MCF 10A (cell line): ENCODE measurements at regions not wholly inside any gene's neighbourhood (a gene's known extent, or its start where the extent isn't known, plus 50 kb on each side); places are given as distances from the start of the nearest gene placed in this dataset.

ENCODE experiments used
- BruUV-seq: library from RNA; stranded (reverse); fragments of 400-500 nt; replicated peaks from 2 replicates; lab custom pipeline; 2021; lab: Mats Ljungman, UMichigan
- CTCF ChIA-PET: fragments of 300-600 bp; sonication (Branson Sonifier 250); formaldehyde crosslinking; extraction: SDS; loops from one replicate; lab custom pipeline; 2021; ENCODE audit warnings: antibody characterized with exemption, inconsistent platforms; lab: Yijun Ruan, JAX
- POLR2A ChIA-PET: fragments of 300-600, 350-650 bp; sonication (Branson Sonifier 250); formaldehyde crosslinking; extraction: SDS; loops from one replicate; lab custom pipeline; 2020; ENCODE audit warnings: antibody characterized with exemption, inconsistent platforms; lab: Yijun Ruan, JAX
- DNase-seq: peaks from one replicate; pipeline ENCODE4 v3.0.0-alpha.2; 2018; ENCODE audit not compliant: unreplicated experiment
- H3K27ac Mint-ChIP-seq: one replicate; pipeline ENCODE4 v1.8.0; 2022; ENCODE audit warnings: mild to moderate bottlenecking, low read depth, mixed read lengths; ENCODE audit not compliant: unreplicated experiment
- H3K27me3 Mint-ChIP-seq: one replicate; pipeline ENCODE4 v1.8.0; 2022; ENCODE audit warnings: mixed read lengths; ENCODE audit not compliant: insufficient read depth, unreplicated experiment
- H3K36me3 Mint-ChIP-seq: one replicate; pipeline ENCODE4 v1.8.0; 2022; ENCODE audit warnings: mild to moderate bottlenecking, moderate library complexity, mixed read lengths; ENCODE audit not compliant: insufficient read depth, unreplicated experiment
- H3K4me1 Mint-ChIP-seq: one replicate; pipeline ENCODE4 v1.8.0; 2022; ENCODE audit warnings: mixed read lengths; ENCODE audit not compliant: insufficient read depth, unreplicated experiment
- H3K4me3 Mint-ChIP-seq: one replicate; pipeline ENCODE4 v1.8.0; 2022; ENCODE audit warnings: mild to moderate bottlenecking, moderate library complexity, mixed read lengths; ENCODE audit not compliant: unreplicated experiment
- H3K9me3 Mint-ChIP-seq: one replicate; pipeline ENCODE4 v1.8.0; 2022; ENCODE audit warnings: mixed read lengths; ENCODE audit not compliant: unreplicated experiment
- CTCF ChIP-seq: fragments of 200-600 bp; IDR thresholded peaks from one replicate; pipeline ENCODE4 v1.8.0; 2022; ENCODE audit warnings: antibody characterized with exemption, mild to moderate bottlenecking; ENCODE audit not compliant: unreplicated experiment
- intact Hi-C: fragments of 100-400 bp; cut with micrococcal nuclease; formaldehyde crosslinking; loops from 2 replicates; pipeline ENCODE4 v1.14.1; 2022

- DNase-seq, result no peak
- BruUV-seq, result no TSS peak
- ChIA-PET POLR2A (interaction anchor here (1.2 kb wide), 1 partner anchor 50 kb away, joined by 3 read pairs; no protein-coding TSS in a partner anchor), CTCF (interaction anchor here (0.6 to 1.2 kb wide), 2 partner anchors 53 to 831 kb away, joined by 4 to 5 read pairs; no protein-coding TSS in a partner anchor)
- Mint-ChIP-seq H3K27ac (no peak overlapping the region), H3K4me1 (peaks cover 18% of the 10 kb centered on the region), H3K36me3 (no peaks in the 10 kb centered on the region), H3K27me3 (no peaks in the 10 kb centered on the region), H3K4me3 (no peak overlapping the region), H3K9me3 (no peaks in the 10 kb centered on the region)
- intact Hi-C loops, result no loop called here
- TF ChIP-seq CTCF, result no peak
Measured at GRCh38 chr7:47636433-47637175, 54.7 kb upstream of the TNS3 start.

DNA sequence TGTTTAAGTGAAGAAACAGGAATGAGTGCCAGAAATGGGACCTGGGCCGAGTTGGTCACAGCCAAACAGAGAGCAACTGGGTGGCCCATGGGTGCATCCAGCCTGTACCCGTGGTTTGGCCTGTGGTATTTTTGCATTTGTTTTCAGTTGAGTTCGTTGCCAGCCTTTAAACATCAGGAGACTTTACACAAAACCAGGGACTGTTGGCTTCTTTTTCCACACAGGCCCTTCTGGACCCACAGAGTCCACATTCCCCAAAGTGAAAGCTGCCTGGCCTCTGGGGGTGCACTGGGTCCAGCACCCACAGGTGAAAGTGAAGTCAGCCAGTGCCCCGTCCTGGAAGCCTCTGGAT, 54.1 kb upstream of the TNS3 start:
- Mint-ChIP-seq H3K27ac (no peak overlapping the region), H3K9me3 (no peaks in the 10 kb centered on the region), H3K36me3 (no peaks in the 10 kb centered on the region), H3K27me3 (no peaks in the 10 kb centered on the region), H3K4me1 (peaks cover 18% of the 10 kb centered on the region), H3K4me3 (no peak overlapping the region)
- POLR2A ChIA-PET, result interaction anchor here (1.2 kb wide), 1 partner anchor 49 kb away, joined by 3 read pairs; no protein-coding TSS in a partner anchor
- no peak for DNase-seq
- TF ChIP-seq CTCF, result no peak
- no TSS peak for BruUV-seq
- CTCF ChIA-PET, result interaction anchor here (0.6 to 1.2 kb wide), 2 partner anchors 52 to 832 kb away, joined by 4 to 5 read pairs; no protein-coding TSS in a partner anchor
- intact Hi-C loops, result no loop called here

DNA sequence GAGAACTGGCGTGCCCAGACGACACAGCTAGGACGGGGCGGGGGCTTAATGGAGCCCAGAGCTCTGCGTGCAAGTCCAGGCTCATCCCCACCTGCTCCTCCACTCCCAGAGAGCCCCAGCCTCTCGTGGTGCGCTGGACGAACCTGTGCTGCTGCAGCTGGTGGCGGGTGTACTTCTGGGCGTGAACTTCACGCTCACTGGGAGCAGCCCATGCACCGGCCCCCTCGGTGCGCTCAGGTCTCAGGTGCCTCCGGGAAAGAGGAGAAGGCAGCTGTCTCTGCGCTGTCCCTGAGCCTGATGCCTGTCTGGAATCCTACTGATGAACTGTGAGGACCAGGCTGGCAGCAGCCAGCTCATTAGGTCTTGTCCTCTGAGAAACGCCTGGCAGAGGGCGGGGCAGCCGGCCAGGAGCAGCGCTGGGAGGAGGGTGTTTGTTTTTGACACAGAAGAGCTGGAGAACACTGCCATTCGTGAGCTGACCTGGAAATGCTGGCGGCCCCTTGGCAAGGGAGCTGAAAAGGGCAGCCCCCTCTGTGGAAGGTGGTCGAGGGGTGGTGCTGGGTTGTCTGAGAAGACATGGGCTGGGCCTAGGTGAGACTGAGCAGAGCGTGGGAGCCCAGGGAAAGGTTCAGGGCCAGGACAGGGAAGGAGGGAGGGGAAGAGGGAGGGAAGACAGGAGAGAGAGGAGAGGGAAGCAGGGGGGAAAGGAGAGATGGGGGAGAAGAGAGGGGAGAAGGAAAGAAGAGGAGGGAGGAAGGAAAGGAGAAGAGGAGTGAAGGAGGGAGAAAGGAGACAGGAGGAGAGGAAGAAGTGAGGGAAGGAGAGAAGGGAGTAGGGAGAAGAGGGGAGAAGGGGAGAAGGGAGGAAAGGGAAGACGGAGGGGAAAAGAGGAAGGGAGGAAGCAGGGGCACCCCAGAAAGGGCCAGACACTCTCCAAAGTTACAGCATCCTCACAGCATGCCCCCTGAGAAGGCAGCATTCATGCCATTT, 53.5 kb upstream of the TNS3 start:
- intact Hi-C loops, result no loop called here
- peak overlapping the region; percentile 61 for H3K4me3 Mint-ChIP-seq
- BruUV-seq, result no TSS peak

More for the DNA sequence above, 53.5 kb upstream of the TNS3 start:
- ChIA-PET CTCF (interaction anchor here (0.6 to 1.2 kb wide), 5 partner anchors 10 to 137 kb away, joined by 3 to 4 read pairs (median 3); no protein-coding TSS in a partner anchor), POLR2A (interaction anchor here (0.6 to 2.7 kb wide), 16 partner anchors 9 to 184 kb away, joined by 3 to 14 read pairs (median 4); partner anchors contain the start of gene TNS3)
- H3K27me3 Mint-ChIP-seq, result no peaks in the 10 kb centered on the region
- peaks cover 13% of the 10 kb centered on the region for H3K4me1 Mint-ChIP-seq
- TF ChIP-seq CTCF, result no peak
- peak; percentile 69 for DNase-seq
- no peaks in the 10 kb centered on the region for H3K9me3 Mint-ChIP-seq
- peak overlapping the region; percentile 86 for H3K27ac Mint-ChIP-seq
- no peaks in the 10 kb centered on the region for H3K36me3 Mint-ChIP-seq
